ENCODE measurements at regions not wholly inside any gene's neighbourhood (a gene's known extent, or its start where the extent isn't known, plus 50 kb on each side); places are given as distances from the start of the nearest gene placed in this dataset.

GRCh38 chr1:38577937-38578270 lies 281.7 kb downstream of the RRAGC start:
- no peak for DNase-seq (ENCODE audit: low read depth, low spot score)

- DNase-seq (ENCODE audit: low read depth, low spot score): no peak
Measured at GRCh38 chr1:38577385-38577784, 282.2 kb downstream of the RRAGC start.

- DNase-seq (ENCODE audit: low read depth, low spot score): no peak
Measured at GRCh38 chr1:38576241-38576640, 283.3 kb downstream of the RRAGC start.

GRCh38 chr1:38571726-38572125 lies 287.8 kb downstream of the RRAGC start:
- no peak for DNase-seq (ENCODE audit: low read depth, low spot score)

GRCh38 chr1:38570657-38570975 lies 289.0 kb downstream of the RRAGC start:
- DNase-seq (ENCODE audit: low read depth, low spot score): no peak

- DNase-seq (ENCODE audit: low read depth, low spot score): no peak
Measured at GRCh38 chr1:38569932-38570656, 289.5 kb downstream of the RRAGC start.

- no peak for DNase-seq (ENCODE audit: low read depth, low spot score)
Measured at GRCh38 chr1:38568061-38568857, 291.3 kb downstream of the RRAGC start.

GRCh38 chr1:38567401-38567800 lies 292.2 kb downstream of the RRAGC start:
- no peak for DNase-seq (ENCODE audit: low read depth, low spot score)

GRCh38 chr1:38565020-38565491 lies 294.5 kb downstream of the RRAGC start:
- no peak for DNase-seq (ENCODE audit: low read depth, low spot score)

- no peak for DNase-seq (ENCODE audit: low read depth, low spot score)
Measured at GRCh38 chr1:38563942-38564735, 295.4 kb downstream of the RRAGC start.

- DNase-seq (ENCODE audit: low read depth, low spot score): no peak
Measured at GRCh38 chr1:38561725-38562124, 297.8 kb downstream of the RRAGC start.

GRCh38 chr1:38561110-38561509 lies 298.5 kb downstream of the RRAGC start:
- DNase-seq (ENCODE audit: low read depth, low spot score): no peak

GRCh38 chr1:38560457-38560856 lies 299.1 kb downstream of the RRAGC start:
- DNase-seq (ENCODE audit: low read depth, low spot score): no peak

GRCh38 chr1:38559446-38560165 lies 300.0 kb downstream of the RRAGC start:
- no peak for DNase-seq (ENCODE audit: low read depth, low spot score)

GRCh38 chr1:38558500-38559445 lies 300.8 kb downstream of the RRAGC start:
- no peak for DNase-seq (ENCODE audit: low read depth, low spot score)

- no peak for DNase-seq (ENCODE audit: low read depth, low spot score)
Measured at GRCh38 chr1:38558055-38558454, 301.5 kb downstream of the RRAGC start.

- DNase-seq (ENCODE audit: low read depth, low spot score): no peak
Measured at GRCh38 chr1:38555594-38555993, 304.0 kb downstream of the RRAGC start.

- no peak for DNase-seq (ENCODE audit: low read depth, low spot score)
Measured at GRCh38 chr1:38555130-38555529, 304.4 kb downstream of the RRAGC start.

GRCh38 chr1:38551318-38552307 lies 308.0 kb downstream of the RRAGC start:
- no peak for DNase-seq (ENCODE audit: low read depth, low spot score)

Data from brain pericyte (primary cell).